ENCODE measurements at regions not wholly inside any gene's neighbourhood (a gene's known extent, or its start where the extent isn't known, plus 50 kb on each side); places are given as distances from the start of the nearest gene placed in this dataset.

- H3K36me3 Mint-ChIP-seq (ENCODE audit: insufficient read depth, unreplicated experiment) = no peaks in the 10 kb centered on the region
- H3K4me1 Mint-ChIP-seq (ENCODE audit: insufficient read depth, unreplicated experiment) = peaks cover 2% of the 10 kb centered on the region
- BruUV-seq (replicated peaks) = no TSS peak
- CTCF ChIA-PET = interaction anchor here (0.6 kb wide), 1 partner anchor 151 kb away, joined by 3 read pairs; no protein-coding TSS in a partner anchor
- no peaks in the 10 kb centered on the region for H3K9me3 Mint-ChIP-seq (ENCODE audit: unreplicated experiment)
- POLR2A ChIA-PET = no interaction called here
- H3K27me3 Mint-ChIP-seq (ENCODE audit: insufficient read depth, unreplicated experiment) = peaks cover 49% of the 10 kb centered on the region
- intact Hi-C loops (cut with micrococcal nuclease) = no loop called here
- no peak for DNase-seq (ENCODE audit: unreplicated experiment)
- H3K4me3 Mint-ChIP-seq (ENCODE audit: unreplicated experiment) = no peak overlapping the region
- no peak overlapping the region for H3K27ac Mint-ChIP-seq (ENCODE audit: low read depth, unreplicated experiment)
- TF ChIP-seq, protein P1, sequence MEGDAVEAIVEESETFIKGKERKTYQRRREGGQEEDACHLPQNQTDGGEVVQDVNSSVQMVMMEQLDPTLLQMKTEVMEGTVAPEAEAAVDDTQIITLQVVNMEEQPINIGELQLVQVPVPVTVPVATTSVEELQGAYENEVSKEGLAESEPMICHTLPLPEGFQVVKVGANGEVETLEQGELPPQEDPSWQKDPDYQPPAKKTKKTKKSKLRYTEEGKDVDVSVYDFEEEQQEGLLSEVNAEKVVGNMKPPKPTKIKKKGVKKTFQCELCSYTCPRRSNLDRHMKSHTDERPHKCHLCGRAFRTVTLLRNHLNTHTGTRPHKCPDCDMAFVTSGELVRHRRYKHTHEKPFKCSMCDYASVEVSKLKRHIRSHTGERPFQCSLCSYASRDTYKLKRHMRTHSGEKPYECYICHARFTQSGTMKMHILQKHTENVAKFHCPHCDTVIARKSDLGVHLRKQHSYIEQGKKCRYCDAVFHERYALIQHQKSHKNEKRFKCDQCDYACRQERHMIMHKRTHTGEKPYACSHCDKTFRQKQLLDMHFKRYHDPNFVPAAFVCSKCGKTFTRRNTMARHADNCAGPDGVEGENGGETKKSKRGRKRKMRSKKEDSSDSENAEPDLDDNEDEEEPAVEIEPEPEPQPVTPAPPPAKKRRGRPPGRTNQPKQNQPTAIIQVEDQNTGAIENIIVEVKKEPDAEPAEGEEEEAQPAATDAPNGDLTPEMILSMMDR (IDR thresholded peaks at IDR 0.05; ENCODE audit: unreplicated experiment) = no peak
Observed at GRCh38 chr15:69629631-69630161, 177.1 kb downstream of the RPLP1 start.

DNA sequence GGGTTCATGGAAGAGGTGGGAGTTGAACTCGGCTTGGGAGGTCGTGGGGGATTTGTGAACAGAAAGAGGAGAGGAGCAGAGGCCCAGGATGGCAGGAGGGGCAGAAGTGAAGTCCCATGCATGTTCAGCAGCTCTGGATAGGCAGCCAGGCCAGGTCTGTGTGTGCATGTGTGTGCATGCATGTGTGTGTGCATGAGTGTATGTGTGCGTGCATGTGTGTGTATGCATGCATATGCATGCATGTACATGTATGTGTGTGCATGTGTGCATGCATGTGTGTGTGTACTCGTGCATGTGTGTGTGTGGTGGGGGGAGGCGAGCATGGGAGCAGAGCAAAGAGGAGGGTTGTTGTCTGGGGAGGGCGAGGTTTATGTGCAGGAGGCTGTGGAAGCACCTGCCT lies 178.4 kb downstream of the RPLP1 start:
- POLR2A ChIA-PET = no interaction called here
- intact Hi-C loops (cut with micrococcal nuclease) = no loop called here
- no peak overlapping the region for H3K4me3 Mint-ChIP-seq (ENCODE audit: unreplicated experiment)
- CTCF ChIA-PET = interaction anchor here (0.7 kb wide), 1 partner anchor 857 kb away, joined by 4 read pairs; no protein-coding TSS in a partner anchor
- no peak overlapping the region for H3K27ac Mint-ChIP-seq (ENCODE audit: low read depth, unreplicated experiment)
- H3K4me1 Mint-ChIP-seq (ENCODE audit: insufficient read depth, unreplicated experiment) = no peaks in the 10 kb centered on the region
- TF ChIP-seq, protein P1 (IDR thresholded peaks at IDR 0.05; ENCODE audit: unreplicated experiment) = no peak
- H3K9me3 Mint-ChIP-seq (ENCODE audit: unreplicated experiment) = no peaks in the 10 kb centered on the region
- BruUV-seq (replicated peaks) = no TSS peak
- DNase-seq (ENCODE audit: unreplicated experiment) = no peak
- H3K36me3 Mint-ChIP-seq (ENCODE audit: insufficient read depth, unreplicated experiment) = no peaks in the 10 kb centered on the region
- peaks cover 62% of the 10 kb centered on the region for H3K27me3 Mint-ChIP-seq (ENCODE audit: insufficient read depth, unreplicated experiment)

DNA sequence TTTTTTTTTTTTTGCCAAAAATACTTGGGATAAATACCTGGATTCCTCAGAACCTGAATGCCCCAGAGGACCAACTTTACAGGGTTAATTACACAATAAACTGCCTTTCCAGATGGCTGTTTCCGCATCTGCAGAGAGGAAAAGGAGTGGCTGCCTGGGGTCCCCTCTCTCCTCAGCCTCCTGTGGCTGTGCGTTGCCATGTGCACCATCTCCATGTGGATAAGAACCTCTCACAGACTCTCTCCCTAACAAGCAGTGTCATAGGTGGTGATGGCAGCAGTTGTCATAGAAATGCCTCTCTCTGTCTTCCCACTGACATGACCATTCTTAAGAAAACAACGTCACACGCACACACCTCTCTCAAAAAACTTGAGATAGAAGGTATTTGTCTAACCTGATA lies 179.4 kb downstream of the RPLP1 start:
- TF ChIP-seq, protein P1 (IDR thresholded peaks at IDR 0.05; ENCODE audit: unreplicated experiment) = no peak
- no peak for DNase-seq (ENCODE audit: unreplicated experiment)
- CTCF ChIA-PET = no interaction called here
- POLR2A ChIA-PET = no interaction called here
- no TSS peak for BruUV-seq (replicated peaks)
- Mint-ChIP-seq H3K4me3 (ENCODE audit: unreplicated experiment) (no peak overlapping the region), H3K9me3 (ENCODE audit: unreplicated experiment) (no peaks in the 10 kb centered on the region), H3K27me3 (ENCODE audit: insufficient read depth, unreplicated experiment) (peaks cover 71% of the 10 kb centered on the region), H3K4me1 (ENCODE audit: insufficient read depth, unreplicated experiment) (no peaks in the 10 kb centered on the region), H3K27ac (ENCODE audit: low read depth, unreplicated experiment) (no peak overlapping the region), H3K36me3 (ENCODE audit: insufficient read depth, unreplicated experiment) (no peaks in the 10 kb centered on the region)
- intact Hi-C loops (cut with micrococcal nuclease) = no loop called here

DNA sequence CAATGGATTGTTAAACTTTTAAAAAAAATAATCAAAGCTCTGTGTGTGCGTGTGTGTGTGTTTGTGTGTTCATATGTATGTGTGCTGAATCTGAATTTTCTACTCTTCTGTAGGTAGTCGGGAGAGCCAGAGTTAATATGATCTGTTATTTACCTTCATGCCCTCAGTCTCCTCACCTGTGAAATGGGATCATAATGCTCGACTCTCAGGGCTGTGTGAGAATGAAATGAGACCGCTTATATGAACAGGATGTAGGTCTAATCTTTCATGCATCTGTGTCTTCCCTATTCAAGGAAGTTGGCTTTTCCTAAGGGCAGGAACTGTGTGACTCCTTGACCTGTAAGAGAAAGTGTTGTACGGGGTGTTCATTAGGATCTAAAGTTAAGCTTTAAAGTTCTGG lies 182.2 kb downstream of the RPLP1 start:
- TF ChIP-seq, protein P1 (IDR thresholded peaks at IDR 0.05; ENCODE audit: unreplicated experiment) = no peak
- Mint-ChIP-seq H3K27me3 (ENCODE audit: insufficient read depth, unreplicated experiment) (peaks cover 100% of the 10 kb centered on the region), H3K9me3 (ENCODE audit: unreplicated experiment) (no peaks in the 10 kb centered on the region), H3K4me3 (ENCODE audit: unreplicated experiment) (no peak overlapping the region), H3K27ac (ENCODE audit: low read depth, unreplicated experiment) (no peak overlapping the region), H3K4me1 (ENCODE audit: insufficient read depth, unreplicated experiment) (no peaks in the 10 kb centered on the region), H3K36me3 (ENCODE audit: insufficient read depth, unreplicated experiment) (no peaks in the 10 kb centered on the region)
- intact Hi-C loops (cut with micrococcal nuclease) = no loop called here
- ChIA-PET CTCF (no interaction called here), POLR2A (no interaction called here)
- no peak for DNase-seq (ENCODE audit: unreplicated experiment)
- BruUV-seq (replicated peaks) = no TSS peak
